ENCODE measurements at regions not wholly inside any gene's neighbourhood (a gene's known extent, or its start where the extent isn't known, plus 50 kb on each side); places are given as distances from the start of the nearest gene placed in this dataset.
A peak's percentile ranks its signal among the peaks of the same experiment; 100 is the strongest.

DNA sequence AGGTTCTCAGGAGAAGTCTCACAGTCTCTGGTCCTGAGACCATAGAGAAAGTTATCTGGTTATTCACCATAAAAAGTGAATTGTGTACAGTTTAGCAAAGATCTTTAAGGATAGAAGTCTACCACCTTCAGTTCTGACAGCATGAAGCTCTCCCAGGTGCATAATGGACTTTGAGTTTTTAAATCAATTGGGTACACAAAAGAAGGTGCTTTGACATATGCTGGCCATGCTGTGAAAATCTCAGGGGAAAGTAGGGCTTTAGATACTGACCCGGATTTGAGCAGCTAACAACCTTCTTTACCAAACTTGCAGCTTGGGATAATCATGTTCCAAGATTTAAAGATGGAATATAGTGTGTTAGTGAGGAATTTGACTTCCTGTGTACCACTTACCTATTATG lies 264.2 kb downstream of the ZSWIM6 start:
- no peak for DNase-seq (ENCODE audit: low spot score)
- no peak overlapping the region for H3K4me3 Mint-ChIP-seq (ENCODE audit: unreplicated experiment)
- H3K27ac Mint-ChIP-seq (ENCODE audit: unreplicated experiment), result no peak overlapping the region
- no peaks in the 10 kb centered on the region for H3K9me3 Mint-ChIP-seq (ENCODE audit: unreplicated experiment)
- peaks cover 3% of the 10 kb centered on the region for H3K36me3 Mint-ChIP-seq (ENCODE audit: low read depth, unreplicated experiment)
- TF ChIP-seq, protein P1, sequence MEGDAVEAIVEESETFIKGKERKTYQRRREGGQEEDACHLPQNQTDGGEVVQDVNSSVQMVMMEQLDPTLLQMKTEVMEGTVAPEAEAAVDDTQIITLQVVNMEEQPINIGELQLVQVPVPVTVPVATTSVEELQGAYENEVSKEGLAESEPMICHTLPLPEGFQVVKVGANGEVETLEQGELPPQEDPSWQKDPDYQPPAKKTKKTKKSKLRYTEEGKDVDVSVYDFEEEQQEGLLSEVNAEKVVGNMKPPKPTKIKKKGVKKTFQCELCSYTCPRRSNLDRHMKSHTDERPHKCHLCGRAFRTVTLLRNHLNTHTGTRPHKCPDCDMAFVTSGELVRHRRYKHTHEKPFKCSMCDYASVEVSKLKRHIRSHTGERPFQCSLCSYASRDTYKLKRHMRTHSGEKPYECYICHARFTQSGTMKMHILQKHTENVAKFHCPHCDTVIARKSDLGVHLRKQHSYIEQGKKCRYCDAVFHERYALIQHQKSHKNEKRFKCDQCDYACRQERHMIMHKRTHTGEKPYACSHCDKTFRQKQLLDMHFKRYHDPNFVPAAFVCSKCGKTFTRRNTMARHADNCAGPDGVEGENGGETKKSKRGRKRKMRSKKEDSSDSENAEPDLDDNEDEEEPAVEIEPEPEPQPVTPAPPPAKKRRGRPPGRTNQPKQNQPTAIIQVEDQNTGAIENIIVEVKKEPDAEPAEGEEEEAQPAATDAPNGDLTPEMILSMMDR (IDR thresholded peaks at IDR 0.05; ENCODE audit: unreplicated experiment), result no peak
- H3K27me3 Mint-ChIP-seq (ENCODE audit: unreplicated experiment), result peaks cover 3% of the 10 kb centered on the region
- peaks cover 35% of the 10 kb centered on the region for H3K4me1 Mint-ChIP-seq (ENCODE audit: unreplicated experiment)

DNA sequence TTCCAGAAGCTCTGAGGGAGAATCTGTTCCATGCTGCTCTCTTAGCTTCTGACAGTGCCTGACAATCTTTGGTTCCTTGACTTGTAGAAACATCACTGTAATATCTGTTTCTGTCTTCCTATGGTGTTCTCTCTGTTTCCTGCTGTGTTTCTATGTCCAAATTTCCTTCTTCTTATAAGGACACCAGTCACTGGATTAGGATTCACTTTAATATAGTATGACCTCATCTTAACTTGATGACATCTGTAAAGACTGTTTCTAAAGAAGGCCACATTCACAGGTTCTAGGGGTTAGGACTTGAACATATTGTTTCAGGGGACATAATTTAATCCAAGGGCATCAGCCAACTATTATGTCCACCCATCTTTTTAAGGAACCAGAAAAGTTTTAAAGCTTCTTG lies 265.6 kb downstream of the ZSWIM6 start:
- Mint-ChIP-seq H3K27ac (ENCODE audit: unreplicated experiment) (no peak overlapping the region), H3K4me3 (ENCODE audit: unreplicated experiment) (no peak overlapping the region), H3K27me3 (ENCODE audit: unreplicated experiment) (peaks cover 3% of the 10 kb centered on the region), H3K4me1 (ENCODE audit: unreplicated experiment) (peaks cover 42% of the 10 kb centered on the region), H3K36me3 (ENCODE audit: low read depth, unreplicated experiment) (peaks cover 3% of the 10 kb centered on the region), H3K9me3 (ENCODE audit: unreplicated experiment) (no peaks in the 10 kb centered on the region)
- no peak for DNase-seq (ENCODE audit: low spot score)
- TF ChIP-seq, protein P1 (IDR thresholded peaks at IDR 0.05; ENCODE audit: unreplicated experiment), result no peak

DNA sequence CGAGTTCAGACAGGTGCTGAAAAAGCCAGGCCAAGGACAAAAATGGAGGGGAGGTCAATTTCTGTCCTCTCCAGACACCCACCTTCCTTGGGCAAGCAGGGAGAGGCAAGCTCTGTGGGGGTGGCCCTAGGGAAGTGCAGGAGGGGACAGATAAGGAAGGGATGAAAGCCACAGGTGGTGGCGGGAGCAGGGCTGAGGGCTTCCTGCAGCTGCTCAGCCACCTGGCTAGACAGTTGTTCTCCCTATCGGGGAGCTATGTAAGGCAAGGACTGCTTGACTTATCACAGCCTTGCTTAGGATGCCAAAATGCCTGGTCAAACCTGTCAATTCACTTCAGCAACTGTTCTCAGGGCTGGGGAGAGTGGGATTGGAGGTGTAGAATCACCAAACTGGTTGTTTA lies 266.1 kb downstream of the ZSWIM6 start:
- Mint-ChIP-seq H3K36me3 (ENCODE audit: low read depth, unreplicated experiment) (peaks cover 3% of the 10 kb centered on the region), H3K27me3 (ENCODE audit: unreplicated experiment) (peaks cover 2% of the 10 kb centered on the region), H3K27ac (ENCODE audit: unreplicated experiment) (no peak overlapping the region), H3K4me1 (ENCODE audit: unreplicated experiment) (peaks cover 43% of the 10 kb centered on the region), H3K9me3 (ENCODE audit: unreplicated experiment) (no peaks in the 10 kb centered on the region), H3K4me3 (ENCODE audit: unreplicated experiment) (no peak overlapping the region)
- no peak for DNase-seq (ENCODE audit: low spot score)
- TF ChIP-seq, protein P1 (IDR thresholded peaks at IDR 0.05; ENCODE audit: unreplicated experiment), result no peak

DNA sequence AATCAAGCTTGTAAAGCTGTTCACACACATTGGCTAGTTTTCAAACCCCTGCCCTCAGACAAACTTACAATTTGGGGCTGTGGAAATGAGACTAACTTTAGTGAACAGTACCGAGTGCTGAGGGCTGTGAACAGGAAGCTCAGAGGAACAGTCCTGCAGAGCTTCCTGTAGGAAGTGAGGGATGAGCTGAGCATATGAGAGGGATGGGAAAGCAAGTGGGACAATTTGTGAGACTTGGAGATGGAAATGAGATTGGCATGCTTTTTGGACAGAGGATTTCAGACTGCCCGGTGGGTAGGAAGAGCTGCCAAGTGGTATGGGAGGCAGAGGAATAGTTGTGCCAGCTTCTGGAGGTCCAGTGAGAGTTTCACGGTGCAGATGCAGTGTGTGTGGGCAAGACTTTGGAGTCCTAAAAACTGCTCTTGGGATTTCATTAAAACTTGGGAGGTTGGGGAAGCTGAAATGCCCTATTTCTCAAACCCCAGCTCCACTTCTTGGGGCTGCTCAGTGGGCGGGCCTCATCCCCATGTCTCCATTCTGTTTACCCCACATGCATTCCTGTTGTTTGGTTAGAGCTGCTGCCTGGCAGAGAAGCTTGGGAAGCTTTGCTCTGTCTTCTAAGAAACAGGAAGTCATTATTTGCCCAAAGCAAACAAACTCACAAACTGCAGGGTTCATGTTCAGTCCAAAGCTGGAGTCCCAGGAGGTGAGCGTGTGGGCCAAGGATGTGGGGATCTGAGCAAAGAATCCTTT lies 267.5 kb downstream of the ZSWIM6 start:
- H3K4me1 Mint-ChIP-seq (ENCODE audit: unreplicated experiment), result peaks cover 43% of the 10 kb centered on the region
- DNase-seq (ENCODE audit: low spot score), result no peak
- H3K4me3 Mint-ChIP-seq (ENCODE audit: unreplicated experiment), result peak overlapping the region; percentile 14
- H3K36me3 Mint-ChIP-seq (ENCODE audit: low read depth, unreplicated experiment), result peaks cover 3% of the 10 kb centered on the region
- H3K27me3 Mint-ChIP-seq (ENCODE audit: unreplicated experiment), result peaks cover 3% of the 10 kb centered on the region
- no peaks in the 10 kb centered on the region for H3K9me3 Mint-ChIP-seq (ENCODE audit: unreplicated experiment)
- peak overlapping the region; percentile 49 for H3K27ac Mint-ChIP-seq (ENCODE audit: unreplicated experiment)
- TF ChIP-seq, protein P1 (IDR thresholded peaks at IDR 0.05; ENCODE audit: unreplicated experiment), result no peak

DNA sequence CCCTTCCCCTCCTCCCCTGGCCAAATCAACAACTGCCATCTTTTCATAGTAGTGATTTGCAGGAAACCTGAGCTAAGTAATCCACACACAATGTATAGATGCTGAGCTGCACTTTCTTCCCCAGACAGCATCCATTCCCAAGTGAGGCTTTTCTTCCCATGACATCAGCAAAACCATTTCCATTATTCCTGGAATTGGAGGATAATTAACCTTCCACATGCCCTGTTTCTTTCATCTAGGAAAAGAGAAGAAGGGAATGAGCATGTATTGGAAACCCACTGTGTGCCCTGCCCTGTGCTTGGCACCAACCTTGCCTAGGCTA lies 268.0 kb downstream of the ZSWIM6 start:
- Mint-ChIP-seq H3K27ac (ENCODE audit: unreplicated experiment) (no peak overlapping the region), H3K4me1 (ENCODE audit: unreplicated experiment) (peaks cover 42% of the 10 kb centered on the region)

More for the DNA sequence above, 268.0 kb downstream of the ZSWIM6 start:
- peaks cover 2% of the 10 kb centered on the region for H3K27me3 Mint-ChIP-seq (ENCODE audit: unreplicated experiment)
- no peak overlapping the region for H3K4me3 Mint-ChIP-seq (ENCODE audit: unreplicated experiment)
- no peak for DNase-seq (ENCODE audit: low spot score)
- TF ChIP-seq, protein P1 (IDR thresholded peaks at IDR 0.05; ENCODE audit: unreplicated experiment), result no peak
- H3K9me3 Mint-ChIP-seq (ENCODE audit: unreplicated experiment), result no peaks in the 10 kb centered on the region
- H3K36me3 Mint-ChIP-seq (ENCODE audit: low read depth, unreplicated experiment), result peaks cover 3% of the 10 kb centered on the region
